GM12878 (cell line): ENCODE measurements at regions not wholly inside any gene's neighbourhood (a gene's known extent, or its start where the extent isn't known, plus 50 kb on each side); places are given as distances from the start of the nearest gene placed in this dataset.

Experiments
- ATAC-seq: fragments of 200-7000 bp; cut with Tn5 transposase; 3 replicates; pipeline ENCODE4 v1.9.1; 2020; ENCODE audit warnings: mild to moderate bottlenecking, moderate library complexity
- BruUV-seq: library from RNA; stranded (reverse); fragments of 400-500 nt; replicated peaks from 2 replicates; lab custom pipeline; 2021; lab: Mats Ljungman, UMichigan
- CTCF ChIA-PET: fragments of 300-600 bp; sonication (Branson Sonifier 250); formaldehyde crosslinking; extraction: SDS; loops from one replicate; lab custom pipeline; 2021; ENCODE audit warnings: inconsistent platforms; lab: Yijun Ruan, JAX
- POLR2A ChIA-PET: fragments of 350-600 bp; formaldehyde crosslinking; extraction: SDS; loops from one replicate; lab custom pipeline; 2021; ENCODE audit warnings: inconsistent platforms; lab: Charles Lee
- RAD21 ChIA-PET: fragments of 300-600 bp; sonication (Branson Sonifier 250); formaldehyde crosslinking; loops from one replicate; lab custom pipeline; 2023; ENCODE audit warnings: antibody characterized with exemption; ENCODE audit not compliant: unreplicated experiment; lab: Charles Lee
- SMC1A ChIA-PET: fragments of 300-600 bp; sonication (Branson Sonifier 250); formaldehyde crosslinking; loops from one replicate; lab custom pipeline; 2023; ENCODE audit not compliant: unreplicated experiment, uncharacterized antibody; lab: Charles Lee
- DNase-seq: peaks from one replicate; pipeline ENCODE4 v3.0.0-alpha.2; 2011; ENCODE audit warnings: low read depth, low spot score
- FAIRE-seq: peaks from 3 replicates; lab custom pipeline; 2011; peaks lifted over from hg19 to GRCh38; lab: Jason Lieb, UNC
- H2AFZ ChIP-seq: 2 replicates; pipeline ENCODE4 v1.6.0; 2011; ENCODE audit warnings: low read depth, low read length, control low read depth; ENCODE audit not compliant: control insufficient read depth
- H3K27ac ChIP-seq: 2 replicates; pipeline ENCODE4 v1.5.1; 2011; ENCODE audit warnings: control low read depth; ENCODE audit not compliant: control insufficient read depth, insufficient read depth
- H3K27me3 ChIP-seq, 2 experiments: replicated peaks in 1 of 2; 2 replicates each; pipeline versions ENCODE4 v1.6.0 to v1.6.1; 2011; ENCODE audit warnings: low read length in 1 of 2; ENCODE audit not compliant: control insufficient read depth in 2 of 2, insufficient read depth in 2 of 2
- H3K36me3 ChIP-seq, 2 experiments: 2 replicates each; pipeline ENCODE4 v1.5.1; 2011; ENCODE audit warnings: low read length in 1 of 2; ENCODE audit not compliant: control insufficient read depth in 2 of 2, insufficient read depth in 2 of 2
- H3K4me1 ChIP-seq: 2 replicates; pipeline ENCODE4 v1.6.1; 2011; ENCODE audit warnings: mild to moderate bottlenecking, low read length, moderate library complexity, mixed read lengths; ENCODE audit not compliant: control insufficient read depth, insufficient read depth
- H3K4me2 ChIP-seq: 2 replicates; pipeline ENCODE4 v1.6.0; 2011; ENCODE audit warnings: control low read depth; ENCODE audit not compliant: control insufficient read depth, insufficient read depth
- H3K4me3 ChIP-seq: fragments of 200-600 bp; sonication (generic); 2 replicates; pipeline ENCODE4 v1.5.1; 2016
- H3K79me2 ChIP-seq: 2 replicates; pipeline ENCODE4 v1.6.0; 2011; ENCODE audit warnings: low read length; ENCODE audit not compliant: control insufficient read depth, insufficient read depth
- H3K9ac ChIP-seq: 2 replicates; pipeline ENCODE4 v1.8.0; 2011; ENCODE audit warnings: low read length, control low read depth, mixed read lengths; ENCODE audit not compliant: control insufficient read depth, insufficient read depth
- H3K9me3 ChIP-seq: replicated peaks from 3 replicates; pipeline ENCODE4 v1.5.1; 2011; ENCODE audit warnings: mild to moderate bottlenecking, low read length; ENCODE audit not compliant: control insufficient read depth, insufficient read depth
- H4K20me1 ChIP-seq: 2 replicates; pipeline ENCODE4 v1.6.0; 2011; ENCODE audit not compliant: control insufficient read depth, insufficient read depth
- ATF3 ChIP-seq: IDR thresholded peaks from 2 replicates; pipeline ENCODE4 v1.6.1; 2011; ENCODE audit warnings: low read depth, mild to moderate bottlenecking, low read length, moderate library complexity, borderline replicate concordance; ENCODE audit errors: extremely low read depth
- BCL3 ChIP-seq: IDR thresholded peaks from 2 replicates; pipeline ENCODE4 v1.6.1; 2011; ENCODE audit warnings: borderline replicate concordance, low read depth, mild to moderate bottlenecking, moderate library complexity, low read length; ENCODE audit not compliant: insufficient read depth, poor library complexity, severe bottlenecking
- HDAC2 ChIP-seq: fragments of 200-600 bp; sonication (generic); IDR thresholded peaks from 2 replicates; pipeline ENCODE4 v1.6.1; 2017
- KLF5 ChIP-seq: fragments of 450-650 bp; IDR thresholded peaks from 2 replicates; pipeline ENCODE4 v1.6.1; 2014; ENCODE audit warnings: mild to moderate bottlenecking; ENCODE audit not compliant: partially characterized antibody
- MYC ChIP-seq: IDR thresholded peaks from 2 replicates; pipeline ENCODE4 v1.6.1; 2011; ENCODE audit warnings: mild to moderate bottlenecking, low read length, moderate library complexity, inconsistent platforms; ENCODE audit not compliant: insufficient read depth, insufficient replicate concordance, insufficient read length, severe bottlenecking
- NFXL1 ChIP-seq: fragments of 450-650 bp; IDR thresholded peaks from 2 replicates; pipeline ENCODE4 v1.6.1; 2017; ENCODE audit warnings: antibody characterized with exemption, mild to moderate bottlenecking, borderline replicate concordance
- NKRF ChIP-seq: fragments of 450-650 bp; conservative IDR thresholded peaks from 2 replicates; pipeline ENCODE4 v1.6.1; 2017; ENCODE audit warnings: mild to moderate bottlenecking, moderate library complexity
- USF1 ChIP-seq: IDR thresholded peaks from 2 replicates; pipeline ENCODE4 v1.6.1; 2011; ENCODE audit warnings: borderline replicate concordance, low read depth, mild to moderate bottlenecking, moderate library complexity, mixed read lengths, low read length; ENCODE audit not compliant: insufficient read depth; ENCODE audit errors: extremely low read length
- ZBTB4 ChIP-seq: fragments of 450-650 bp; formaldehyde crosslinking; IDR thresholded peaks from 2 replicates; pipeline ENCODE4 v1.4.0; 2022; ENCODE audit warnings: mild to moderate bottlenecking, moderate library complexity
- WGBS: methylation state at CpG from one replicate; pipeline ENCODE4 v1.1.6; 2016; ENCODE audit warnings: low lambda C conversion rate; ENCODE audit not compliant: insufficient replicate concordance, insufficient coverage; ENCODE audit errors: missing lambda C conversion rate; 5-methylcytosine and 5-hydroxymethylcytosine counted together
- in situ Hi-C: fragments of 300-500 bp; cut with MboI; formaldehyde crosslinking; loops from 9 replicates; pipeline ENCODE4 v1.14.3; 2018; ENCODE audit warnings: mixed read lengths
- intact Hi-C: fragments of 100-400 bp; cut with micrococcal nuclease; formaldehyde crosslinking; loops from one replicate; pipeline ENCODE4 v1.14.2; 2022; ENCODE audit not compliant: unreplicated experiment

- no peak for TF ChIP-seq KLF5
- no peak for TF ChIP-seq USF1
- no peak for TF ChIP-seq NKRF
- TF ChIP-seq NFXL1 = no peak
- TF ChIP-seq, all 136 proteins: peak for 0
Observed at GRCh38 chr2:48229063-48229462, 85.4 kb upstream of the FOXN2 start (continued).

GRCh38 chr2:48230834-48231233 is 83.6 kb upstream of the FOXN2 start:
- Histone ChIP-seq H3K79me2 (no peaks in the 10 kb centered on the region), H3K4me2 (no peak overlapping the region), H3K27me3 (no peaks in the 10 kb centered on the region), H3K9ac (no peak overlapping the region), H3K36me3 (no peaks in the 10 kb centered on the region), H3K4me3 (no peak overlapping the region), H4K20me1 (no peaks in the 10 kb centered on the region), H2AFZ (no peak overlapping the region), H3K4me1 (peaks cover 20% of the 10 kb centered on the region), H3K9me3 (peaks cover 1% of the 10 kb centered on the region; the same call in 2 of the 3 replicates), H3K27ac (no peak overlapping the region)
- FAIRE-seq = no peak
- intact Hi-C loops (no loop called here), in situ Hi-C loops (no loop called here)
- BruUV-seq = no TSS peak
- no peak for DNase-seq
- ChIA-PET SMC1A (interaction anchor here (1.1 to 1.6 kb wide), 3 partner anchors 9 to 215 kb away, joined by 3 to 5 read pairs (median 4); no protein-coding TSS in a partner anchor), RAD21 (no interaction called here), POLR2A (interaction anchor here (0.7 to 1.0 kb wide), 2 partner anchors 9 to 295 kb away, joined by 3 to 10 read pairs; no protein-coding TSS in a partner anchor), CTCF (no interaction called here)
- ATAC-seq = no peak
- WGBS = 100% methylated on average over 3 of the region's 3 CpGs
- no peak for TF ChIP-seq BCL3
- no peak for TF ChIP-seq MYC
- TF ChIP-seq ZBTB4 = no peak
- TF ChIP-seq HDAC2 = no peak
- no peak for TF ChIP-seq ATF3
- TF ChIP-seq NKRF = no peak
- TF ChIP-seq KLF5 = no peak
